Caco-2 (cell line): ENCODE measurements at regions not wholly inside any gene's neighbourhood (a gene's known extent, or its start where the extent isn't known, plus 50 kb on each side); places are given as distances from the start of the nearest gene placed in this dataset.
"Not testable (repeated sequence)": the region's sequence is repeated elsewhere in the genome, so short reads cannot be mapped to it uniquely, and the experiment has no call there.

Source experiments
- BruUV-seq: library from RNA; stranded (reverse); fragments of 400-500 nt; replicated peaks from 2 replicates; lab custom pipeline; 2021; lab: Mats Ljungman, UMichigan
- CTCF ChIA-PET: fragments of 300-600 bp; sonication (Branson Sonifier 250); formaldehyde crosslinking; loops from one replicate; lab custom pipeline; 2022; ENCODE audit warnings: antibody characterized with exemption; lab: Charles Lee
- POLR2A ChIA-PET: fragments of 300-600 bp; sonication (Branson Sonifier 250); formaldehyde crosslinking; loops from one replicate; lab custom pipeline; 2022; ENCODE audit warnings: antibody characterized with exemption; lab: Charles Lee
- DNase-seq, 2 experiments: peaks; one replicate each; pipeline versions ENCODE4 v3.0.0 to v3.0.0-alpha.2; 2020 to 2022
- H3K27me3 ChIP-seq: replicated peaks from 2 replicates; pipeline ENCODE4 v1.6.0; 2011; ENCODE audit warnings: low read length; ENCODE audit not compliant: control insufficient read depth, insufficient read depth
- H3K36me3 ChIP-seq: 2 replicates; pipeline ENCODE4 v1.5.1; 2011; ENCODE audit warnings: low read length; ENCODE audit not compliant: control insufficient read depth, insufficient read depth
- H3K4me1 ChIP-seq: fragments of 250-450 bp; sonication (Bioruptor Pico); 2 replicates; pipeline ENCODE4 v1.5.1; 2020; ENCODE audit warnings: mild to moderate bottlenecking
- H3K4me3 ChIP-seq: 2 replicates; pipeline ENCODE4 v1.5.1; 2011; ENCODE audit warnings: low read depth, mild to moderate bottlenecking, control low read depth, low read length
- H3K9me3 ChIP-seq: fragments of 250-450 bp; sonication (Bioruptor Pico); 2 replicates; pipeline ENCODE4 v1.5.1; 2020; ENCODE audit warnings: mild to moderate bottlenecking, moderate library complexity
- H3K27ac Mint-ChIP-seq: one replicate; pipeline ENCODE4 v1.8.0; 2022; ENCODE audit warnings: mixed read lengths; ENCODE audit not compliant: unreplicated experiment
- H3K27me3 Mint-ChIP-seq: one replicate; pipeline ENCODE4 v1.8.0; 2022; ENCODE audit warnings: mixed read lengths; ENCODE audit not compliant: insufficient read depth, unreplicated experiment
- H3K36me3 Mint-ChIP-seq: one replicate; pipeline ENCODE4 v1.8.0; 2022; ENCODE audit warnings: mild to moderate bottlenecking, mixed read lengths; ENCODE audit not compliant: insufficient read depth, unreplicated experiment
- H3K4me1 Mint-ChIP-seq: one replicate; pipeline ENCODE4 v1.8.0; 2022; ENCODE audit warnings: low read depth, mixed read lengths; ENCODE audit not compliant: unreplicated experiment
- H3K4me3 Mint-ChIP-seq: one replicate; pipeline ENCODE4 v1.8.0; 2022; ENCODE audit warnings: mild to moderate bottlenecking, moderate library complexity, mixed read lengths; ENCODE audit not compliant: unreplicated experiment
- H3K9me3 Mint-ChIP-seq: one replicate; pipeline ENCODE4 v1.8.0; 2022; ENCODE audit warnings: mixed read lengths; ENCODE audit not compliant: unreplicated experiment
- CTCF ChIP-seq, 2 experiments: fragments of 200-600 bp in 1 of 2; IDR thresholded peaks; 1 replicate in 1 of 2; 2 replicates in 1 of 2; pipeline versions ENCODE4 v1.5.1 to v1.8.0; 2011 to 2022; ENCODE audit warnings: antibody characterized with exemption in 1 of 2, control low read depth in 1 of 2, inconsistent platforms in 1 of 2, low read depth in 1 of 2, low read length in 1 of 2, mild to moderate bottlenecking in 1 of 2, moderate library complexity in 1 of 2; ENCODE audit not compliant: insufficient read depth in 1 of 2, severe bottlenecking in 1 of 2, unreplicated experiment in 1 of 2
- intact Hi-C: fragments of 100-400 bp; cut with micrococcal nuclease; formaldehyde crosslinking; loops from one replicate; pipeline ENCODE4 v1.10.0; 2022; ENCODE audit not compliant: unreplicated experiment

DNA sequence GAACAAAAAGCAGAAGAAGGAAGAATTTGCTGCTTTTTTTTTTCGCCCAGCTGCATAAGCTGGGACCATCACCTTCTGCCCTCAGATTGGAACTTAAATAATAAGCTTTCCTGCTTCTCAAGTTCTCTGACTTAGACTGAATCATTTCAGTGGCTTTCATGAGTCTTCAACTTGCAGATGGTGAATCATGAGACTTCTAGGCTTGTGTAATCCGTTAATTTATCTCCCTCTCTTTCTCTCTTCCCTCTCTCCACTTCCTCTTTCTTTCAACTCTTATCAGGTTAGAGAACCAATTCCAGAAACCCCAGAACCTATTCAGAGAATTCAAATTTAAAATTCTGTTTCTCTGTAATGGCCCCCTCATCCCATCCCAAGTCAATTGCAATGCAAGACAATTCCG, 1153.7 kb downstream of the PCDH9 start:
- H3K36me3 Mint-ChIP-seq: no peaks in the 10 kb centered on the region
- H3K36me3 ChIP-seq: no peaks in the 10 kb centered on the region
- H3K27ac Mint-ChIP-seq: no peak overlapping the region
- no peaks in the 10 kb centered on the region for H3K9me3 Mint-ChIP-seq
- no peaks in the 10 kb centered on the region for H3K4me1 Mint-ChIP-seq
- peaks cover 3% of the 10 kb centered on the region for H3K27me3 Mint-ChIP-seq
- no peaks in the 10 kb centered on the region for H3K4me1 ChIP-seq
- no peaks in the 10 kb centered on the region for H3K9me3 ChIP-seq
- H3K27me3 ChIP-seq: no peaks in the 10 kb centered on the region
- BruUV-seq: no TSS peak
- no peak overlapping the region for H3K4me3 Mint-ChIP-seq
- ChIA-PET CTCF (no interaction called here), POLR2A (no interaction called here)
- no peak for DNase-seq
- no peak for TF ChIP-seq CTCF (IDR thresholded peaks at IDR 0.05; ENCODE audit: insufficient read depth in 1 of 2, low read depth in 1 of 2, low read length in 1 of 2, severe bottlenecking in 1 of 2, unreplicated experiment in 1 of 2)
- H3K4me3 ChIP-seq: no peak overlapping the region
- intact Hi-C loops: no loop called here

GRCh38 chr13:66074018-66074615, 1156.0 kb downstream of the PCDH9 start:
- H3K36me3 ChIP-seq: no peaks in the 10 kb centered on the region
- H3K4me1 ChIP-seq: no peaks in the 10 kb centered on the region
- Mint-ChIP-seq H3K27me3 (peaks cover 3% of the 10 kb centered on the region), H3K36me3 (no peaks in the 10 kb centered on the region), H3K9me3 (no peaks in the 10 kb centered on the region), H3K27ac (no peak overlapping the region), H3K4me1 (no peaks in the 10 kb centered on the region), H3K4me3 (no peak overlapping the region)
- ChIA-PET CTCF (no interaction called here), POLR2A (no interaction called here)
- H3K27me3 ChIP-seq: no peaks in the 10 kb centered on the region
- TF ChIP-seq CTCF (IDR thresholded peaks at IDR 0.05; ENCODE audit: insufficient read depth in 1 of 2, low read depth in 1 of 2, low read length in 1 of 2, severe bottlenecking in 1 of 2, unreplicated experiment in 1 of 2): no peak
- no TSS peak for BruUV-seq
- H3K4me3 ChIP-seq: no peak overlapping the region
- no peak for DNase-seq
- no peaks in the 10 kb centered on the region for H3K9me3 ChIP-seq
- intact Hi-C loops: no loop called here

DNA sequence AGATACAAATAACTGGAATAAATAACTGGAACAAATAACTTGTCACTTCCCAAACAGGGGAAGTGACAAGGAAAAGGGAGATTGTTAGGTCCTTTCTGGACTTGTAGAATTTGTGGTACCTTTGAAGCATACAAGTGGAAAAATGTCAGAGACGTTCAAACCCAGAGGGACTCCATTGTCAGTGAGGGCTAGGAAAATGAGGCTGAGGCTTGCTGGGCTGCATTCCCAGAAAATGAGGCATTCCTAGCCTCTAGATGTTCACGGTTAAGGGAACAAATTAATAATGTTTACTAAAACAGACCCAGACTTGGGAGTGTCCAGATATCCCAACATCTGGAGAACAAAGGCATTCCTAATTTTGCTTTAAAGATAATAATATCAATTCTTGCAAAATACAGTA, 1158.0 kb downstream of the PCDH9 start:
- H3K27me3 ChIP-seq, H3K27ac Mint-ChIP-seq, H3K27me3 Mint-ChIP-seq, H3K4me1 ChIP-seq, H3K4me3 ChIP-seq, DNase-seq, H3K36me3 Mint-ChIP-seq, H3K4me1 Mint-ChIP-seq, H3K4me3 Mint-ChIP-seq, H3K9me3 Mint-ChIP-seq, intact Hi-C loops, H3K9me3 ChIP-seq, BruUV-seq, H3K36me3 ChIP-seq, POLR2A ChIA-PET: not testable (repeated sequence)
- CTCF ChIA-PET: interaction anchor here (0.7 kb wide), 1 partner anchor 415 kb away, joined by 3 read pairs; no protein-coding TSS in a partner anchor
